Brain microvascular endothelial cell (primary cell): ENCODE measurements at regions not wholly inside any gene's neighbourhood (a gene's known extent, or its start where the extent isn't known, plus 50 kb on each side); places are given as distances from the start of the nearest gene placed in this dataset.

Source experiments
- DNase-seq: peaks from one replicate; pipeline ENCODE4 v3.0.0-alpha.2; 2020
- H3K27ac ChIP-seq: fragments of 250-450 bp; sonication (Bioruptor Pico); 2 replicates; pipeline ENCODE4 v1.5.1; 2020; ENCODE audit warnings: mild to moderate bottlenecking, moderate library complexity
- H3K27me3 ChIP-seq: fragments of 250-450 bp; sonication (Bioruptor Pico); replicated peaks from 2 replicates; pipeline ENCODE4 v1.5.1; 2020; ENCODE audit warnings: mild to moderate bottlenecking
- H3K36me3 ChIP-seq: fragments of 250-450 bp; sonication (Bioruptor Pico); replicated peaks from 2 replicates; pipeline ENCODE4 v1.5.1; 2020; ENCODE audit warnings: mild to moderate bottlenecking
- H3K4me3 ChIP-seq: 2 replicates; pipeline ENCODE4 v1.5.1; 2011; ENCODE audit warnings: low read depth, mild to moderate bottlenecking, control low read depth, low read length, moderate library complexity
- CTCF ChIP-seq: IDR thresholded peaks from 2 replicates; pipeline ENCODE4 v1.5.1; 2011; ENCODE audit warnings: low read depth, mild to moderate bottlenecking, moderate library complexity, low read length, control low read depth, inconsistent platforms; ENCODE audit errors: missing control alignments
- in situ Hi-C: cut with HindIII; loops from 2 replicates; pipeline ENCODE4 v1.10.0; 2017; ENCODE audit warnings: low sequenced_read_pairs, low pct_ligation_motif_present

DNA sequence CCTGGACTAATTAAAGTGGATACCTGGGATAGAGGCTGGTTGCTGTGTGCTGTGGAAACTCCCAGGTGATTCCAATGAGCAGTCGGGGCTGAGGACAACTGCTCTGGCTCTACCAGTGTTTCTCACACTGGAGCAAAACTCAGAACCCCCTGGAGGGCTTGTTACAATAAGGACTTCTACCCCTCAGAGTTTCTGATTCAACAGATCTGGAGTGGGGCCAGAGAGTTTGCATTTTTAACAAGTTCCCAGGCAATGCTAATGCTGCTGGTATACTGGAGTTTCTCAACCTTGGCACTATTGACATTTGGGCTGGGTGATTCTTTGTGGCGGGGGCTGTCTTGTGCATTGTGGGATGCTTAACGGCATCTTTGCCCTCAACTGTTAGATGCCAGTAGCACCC, 353.7 kb downstream of the MIAT start:
- Histone ChIP-seq H3K27me3 (no peaks in the 10 kb centered on the region), H3K4me3 (no peak overlapping the region), H3K27ac (no peak overlapping the region), H3K36me3 (no peaks in the 10 kb centered on the region)
- in situ Hi-C loops: no loop called here
- no peak for TF ChIP-seq CTCF
- no peak for DNase-seq

DNA sequence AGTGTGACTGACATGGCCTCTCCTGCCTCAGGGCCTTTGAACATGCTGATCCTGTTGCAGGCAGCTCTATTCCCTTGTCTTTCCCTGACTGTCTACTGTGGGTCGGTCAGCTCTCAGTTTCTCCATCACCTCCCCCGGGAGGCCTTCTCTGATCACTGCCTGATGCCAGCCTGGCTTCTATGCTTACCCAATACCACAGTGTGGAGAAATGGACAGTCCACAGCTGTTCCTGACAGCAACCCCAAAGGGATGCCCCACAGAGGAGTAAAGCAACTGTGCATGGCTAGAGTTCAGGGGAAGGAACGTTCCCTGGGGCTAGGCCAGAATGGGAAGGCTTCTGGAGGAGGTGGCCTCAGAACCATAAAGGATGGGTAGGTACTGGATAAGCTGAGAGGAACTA, 354.3 kb downstream of the MIAT start:
- in situ Hi-C loops: no loop called here

GRCh38 chr22:27019827-27020226, 362.4 kb downstream of the MIAT start:
- in situ Hi-C loops: no loop called here
- no peak for DNase-seq
- no peaks in the 10 kb centered on the region for H3K36me3 ChIP-seq
- H3K4me3 ChIP-seq: no peak overlapping the region
- no peak overlapping the region for H3K27ac ChIP-seq
- TF ChIP-seq CTCF: no peak
- H3K27me3 ChIP-seq: no peaks in the 10 kb centered on the region

More for the DNA sequence above, 354.3 kb downstream of the MIAT start:
- no peaks in the 10 kb centered on the region for H3K27me3 ChIP-seq
- no peak for DNase-seq
- no peaks in the 10 kb centered on the region for H3K36me3 ChIP-seq
- H3K4me3 ChIP-seq: no peak overlapping the region
- no peak overlapping the region for H3K27ac ChIP-seq
- TF ChIP-seq CTCF: no peak

GRCh38 chr22:27022274-27022895, 365.0 kb downstream of the MIAT start:
- DNase-seq: no peak
- H3K27ac ChIP-seq: no peak overlapping the region
- no peak for TF ChIP-seq CTCF
- H3K4me3 ChIP-seq: no peak overlapping the region
- no peaks in the 10 kb centered on the region for H3K36me3 ChIP-seq
- in situ Hi-C loops: no loop called here
- H3K27me3 ChIP-seq: no peaks in the 10 kb centered on the region

- no peak for DNase-seq
- no peak overlapping the region for H3K4me3 ChIP-seq
- H3K27me3 ChIP-seq: no peaks in the 10 kb centered on the region
- in situ Hi-C loops: no loop called here
- no peaks in the 10 kb centered on the region for H3K36me3 ChIP-seq
- no peak overlapping the region for H3K27ac ChIP-seq
- TF ChIP-seq CTCF: no peak
Observed at GRCh38 chr22:27022896-27023361, 365.5 kb downstream of the MIAT start.

- no peak for DNase-seq
- H3K27me3 ChIP-seq: no peaks in the 10 kb centered on the region
- in situ Hi-C loops: no loop called here
Observed at GRCh38 chr22:27023591-27023990, 366.2 kb downstream of the MIAT start.

More at GRCh38 chr22:27023591-27023990, 366.2 kb downstream of the MIAT start:
- H3K36me3 ChIP-seq: no peaks in the 10 kb centered on the region
- no peak for TF ChIP-seq CTCF
- H3K4me3 ChIP-seq: no peak overlapping the region
- H3K27ac ChIP-seq: no peak overlapping the region
